Stimulated activated CD8-positive, alpha-beta memory T cell treated with anti-CD3 and anti-CD28 coated beads, Interleukin-15, amount 100 ng/mL, for 24 hours (primary cell): ENCODE measurements at regions not wholly inside any gene's neighbourhood (a gene's known extent, or its start where the extent isn't known, plus 50 kb on each side); places are given as distances from the start of the nearest gene placed in this dataset.
A peak's percentile ranks its signal among the peaks of the same experiment; 100 is the strongest.
"Not testable (repeated sequence)": the region's sequence is repeated elsewhere in the genome, so short reads cannot be mapped to it uniquely, and the experiment has no call there.

ENCODE experiments used
- DNase-seq: peaks from one replicate; pipeline ENCODE4 v3.0.0-alpha.2; 2020; ENCODE audit warnings: low read depth

DNA sequence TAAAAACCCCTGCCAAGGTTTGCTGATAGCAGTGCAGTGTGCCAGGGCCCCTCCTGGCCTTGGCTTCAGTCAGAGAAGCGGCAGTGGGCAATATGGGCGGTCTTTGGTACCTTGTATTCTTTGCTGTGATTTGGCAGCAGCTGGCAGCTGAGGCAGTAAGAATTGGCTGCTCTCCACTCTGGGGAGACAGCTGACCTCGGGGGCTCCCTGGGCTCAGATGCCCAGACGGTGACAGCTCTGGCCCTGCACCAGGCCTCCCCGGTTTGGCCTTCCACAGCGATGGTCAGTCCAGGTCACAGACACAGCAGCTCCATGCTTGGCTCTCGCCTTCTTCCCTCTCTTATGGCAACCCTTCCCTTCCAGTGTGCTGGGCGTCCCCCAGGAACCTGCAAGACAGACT is 330.9 kb downstream of the BCOR start:
- no peak for DNase-seq

- DNase-seq: no peak
These were observed 330.3 kb downstream of the BCOR start for GRCh38 chrX:39767446-39767845.

GRCh38 chrX:39769748-39770147 is 328.0 kb downstream of the BCOR start:
- no peak for DNase-seq

GRCh38 chrX:39771089-39771488 is 326.7 kb downstream of the BCOR start:
- no peak for DNase-seq

GRCh38 chrX:39772057-39772832 is 325.5 kb downstream of the BCOR start:
- peak; percentile 7 for DNase-seq

DNA sequence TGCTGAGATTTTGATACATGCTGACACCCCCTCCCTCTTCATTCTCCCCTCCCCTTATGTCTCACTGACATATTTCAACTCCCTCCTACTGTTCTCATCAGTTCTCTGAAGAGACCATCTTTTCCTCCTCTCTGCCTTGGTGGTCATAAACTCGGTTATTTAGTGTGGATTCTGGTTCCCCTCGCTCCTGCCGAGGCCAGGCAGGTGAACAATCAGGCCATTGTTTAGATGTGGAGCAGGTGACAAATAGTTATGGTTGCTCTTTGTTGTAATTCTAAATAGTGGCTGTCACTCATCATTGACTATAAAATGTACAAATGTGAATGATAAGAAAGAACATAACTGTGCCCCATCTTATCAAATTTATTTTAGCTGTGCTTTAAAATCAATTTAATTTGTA is 324.6 kb downstream of the BCOR start:
- DNase-seq: no peak

GRCh38 chrX:39773923-39774773 is 323.6 kb downstream of the BCOR start:
- DNase-seq: no peak

GRCh38 chrX:39774774-39775328 is 322.9 kb downstream of the BCOR start:
- DNase-seq: no peak

DNA sequence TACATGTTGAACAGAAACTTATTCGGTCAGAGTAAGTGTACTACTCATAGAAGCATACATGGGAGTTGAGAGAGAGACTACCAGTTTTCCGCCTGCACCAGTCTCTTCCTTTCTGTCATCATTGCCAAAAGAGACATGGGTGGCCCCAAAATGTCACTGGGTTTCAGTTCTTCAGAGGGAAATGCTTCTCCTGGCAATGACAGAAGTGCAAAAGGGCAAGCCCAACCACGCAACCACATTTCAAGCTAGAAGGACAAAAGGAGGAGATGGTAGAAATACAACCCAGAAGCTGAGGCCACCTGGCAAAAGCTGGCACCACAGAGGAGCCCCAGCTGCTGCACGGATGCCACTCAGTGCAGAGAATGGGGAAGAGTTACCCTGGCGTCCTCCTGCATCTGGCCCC is 320.1 kb downstream of the BCOR start:
- DNase-seq: no peak

DNA sequence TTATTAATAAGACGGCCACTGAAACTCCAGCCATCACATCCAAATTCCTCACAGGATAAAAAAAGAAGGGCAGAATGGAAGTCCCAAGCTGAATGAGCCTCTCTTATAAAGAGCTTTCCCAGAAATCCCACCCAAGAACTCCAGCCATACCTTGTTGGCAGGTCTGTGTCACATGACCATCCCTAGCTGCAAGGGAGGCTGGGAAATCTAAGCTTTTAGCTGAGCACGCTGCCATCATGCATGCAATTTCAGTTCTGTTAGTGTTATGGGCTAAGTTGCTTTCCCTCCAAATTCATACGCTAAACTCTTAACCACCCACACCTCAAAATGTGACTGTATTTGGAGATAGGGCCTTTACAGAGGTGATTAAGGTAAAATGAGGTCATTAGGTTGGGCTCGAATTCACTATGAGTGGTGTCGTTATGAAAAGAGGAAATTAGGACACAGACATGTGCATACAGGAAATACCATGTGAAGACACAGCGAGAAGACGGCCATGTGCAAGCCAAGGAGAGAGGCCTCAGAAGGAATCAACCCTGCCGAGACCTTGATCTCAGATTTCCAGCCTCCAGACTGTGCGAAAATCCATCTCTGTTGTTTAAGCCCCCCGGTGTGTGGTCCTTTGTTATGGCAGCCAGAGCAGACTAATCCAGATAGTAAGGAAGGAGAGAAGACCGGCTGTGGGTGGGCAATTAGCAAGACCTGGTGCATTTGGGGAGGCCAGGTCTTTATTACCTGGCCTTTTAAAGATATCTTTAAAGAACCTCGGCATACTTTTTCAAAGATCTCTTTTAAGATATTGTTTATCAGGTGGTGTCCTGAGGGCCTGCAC is 317.6 kb downstream of the BCOR start:
- no peak for DNase-seq

GRCh38 chrX:39782276-39782675 is 315.5 kb downstream of the BCOR start:
- DNase-seq: no peak

- DNase-seq: no peak
These were observed 309.8 kb downstream of the BCOR start for GRCh38 chrX:39787999-39788398.

DNA sequence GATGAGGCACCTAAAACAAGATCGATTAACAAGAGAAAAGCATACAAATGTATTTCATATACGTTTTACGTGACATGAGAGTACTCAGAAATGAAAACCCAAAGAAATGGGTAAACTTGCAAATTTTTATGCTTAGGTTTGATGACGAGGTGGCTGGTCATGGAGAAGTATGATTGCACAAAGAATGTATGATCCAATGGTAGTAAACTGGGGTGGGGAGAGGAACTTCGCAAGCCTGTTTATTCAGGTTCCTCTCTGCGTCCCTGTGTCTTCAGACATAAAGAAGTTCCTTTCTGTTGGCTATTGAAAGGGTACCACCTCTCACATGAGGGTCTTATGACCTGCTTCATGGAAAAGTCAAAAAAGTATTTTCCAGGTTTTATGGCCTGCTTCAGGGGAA is 309.2 kb downstream of the BCOR start:
- no peak for DNase-seq

GRCh38 chrX:39791691-39792090 is 306.1 kb downstream of the BCOR start:
- DNase-seq: no peak

DNA sequence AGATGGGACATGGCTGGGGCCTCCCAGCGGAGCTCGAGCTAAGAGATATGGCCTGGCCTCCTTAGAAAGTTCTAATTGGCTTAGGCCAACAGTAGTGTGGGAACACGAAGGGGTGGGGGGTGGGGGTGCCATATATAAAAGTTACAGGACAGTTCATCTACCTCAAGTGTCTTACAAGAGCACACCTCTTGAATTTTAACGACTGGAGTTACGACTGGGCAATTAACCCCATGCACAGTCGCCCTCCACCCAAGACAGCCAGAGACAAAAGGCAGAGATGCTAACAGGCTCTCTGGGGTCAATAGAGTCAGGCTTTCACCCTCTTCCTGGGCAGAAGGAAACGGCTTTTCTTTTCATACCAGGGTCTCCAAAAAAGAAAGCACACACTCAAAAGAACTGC is 302.2 kb downstream of the BCOR start:
- no peak for DNase-seq

GRCh38 chrX:39796856-39797255 is 300.9 kb downstream of the BCOR start:
- DNase-seq: no peak

DNA sequence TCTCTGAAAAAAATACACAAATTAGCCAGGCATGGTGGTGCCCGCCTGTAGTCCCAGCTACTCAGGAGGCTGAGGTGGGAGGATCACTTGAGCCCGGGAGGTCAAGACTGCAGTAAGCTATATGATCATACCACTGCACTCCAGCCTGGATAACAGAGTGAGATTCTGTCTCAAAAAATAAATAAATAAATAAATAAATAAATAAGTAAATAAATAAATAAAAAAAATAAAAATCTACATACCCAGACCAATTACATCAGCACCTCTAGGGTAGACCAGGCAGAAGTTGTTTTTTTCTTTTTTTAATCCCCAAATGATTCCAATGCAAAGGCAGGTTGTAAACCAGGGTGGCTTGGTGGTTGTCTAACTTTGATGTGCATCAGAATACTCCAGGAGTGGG is 299.3 kb downstream of the BCOR start:
- not testable (repeated sequence) for DNase-seq

DNA sequence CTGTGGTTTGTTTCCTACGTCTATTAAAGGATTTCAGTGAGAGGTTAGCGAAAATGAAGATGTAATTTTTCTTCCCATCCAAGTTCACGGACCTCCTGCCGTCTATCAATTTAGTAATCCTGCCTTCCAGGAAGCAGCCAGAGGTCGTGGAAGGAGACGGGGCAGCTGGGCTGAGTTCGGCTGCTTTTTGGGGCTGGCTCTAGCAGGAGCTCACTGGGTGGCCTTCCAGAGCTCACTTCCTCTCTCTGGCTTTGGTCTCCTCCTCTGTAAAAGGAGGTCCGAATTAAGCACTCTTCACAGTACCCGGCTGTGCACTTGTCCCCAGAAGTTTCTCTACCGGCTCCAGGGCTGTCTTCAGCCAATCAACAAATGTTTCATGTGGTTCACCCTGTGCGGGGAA is 295.4 kb downstream of the BCOR start:
- no peak for DNase-seq

DNA sequence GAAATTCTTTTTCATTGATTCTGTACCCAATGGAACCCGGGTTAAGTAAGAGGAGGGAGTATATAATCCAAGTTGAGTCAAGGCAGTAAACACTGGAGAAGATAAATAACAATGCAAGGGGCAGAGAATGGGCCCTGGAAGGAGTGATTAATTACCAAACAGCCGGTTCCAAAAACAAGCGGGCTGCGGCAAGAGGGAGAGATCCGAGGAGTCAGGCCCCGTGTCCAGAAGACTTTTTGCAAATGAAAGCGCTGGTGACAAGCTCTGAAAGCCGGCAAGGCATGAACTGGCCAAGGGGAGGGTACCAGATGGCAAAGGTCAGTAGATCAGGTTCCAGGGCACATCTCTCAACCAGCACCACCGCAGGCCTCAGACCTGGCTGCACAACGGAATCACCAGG is 294.9 kb downstream of the BCOR start:
- no peak for DNase-seq

DNA sequence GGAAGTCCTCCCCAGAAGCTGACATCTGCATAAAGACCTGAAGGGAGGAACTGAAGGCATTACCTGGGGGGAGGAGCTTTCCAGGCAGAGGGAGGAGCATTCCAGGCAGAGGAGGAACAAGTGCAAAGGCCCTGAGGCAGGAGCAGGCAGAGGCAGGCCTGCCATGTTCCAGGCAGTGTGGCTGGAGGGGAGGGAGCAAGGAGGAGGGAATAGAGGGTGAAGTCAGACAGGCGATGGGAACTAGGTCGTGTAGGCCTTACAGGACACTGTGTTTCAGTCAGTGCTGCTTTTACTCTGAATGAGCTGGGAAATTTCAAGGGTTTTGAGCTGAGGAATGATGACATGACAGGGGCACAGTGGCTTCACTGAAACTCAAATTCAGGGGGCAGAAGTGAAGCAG is 292.7 kb downstream of the BCOR start:
- DNase-seq: no peak

DNA sequence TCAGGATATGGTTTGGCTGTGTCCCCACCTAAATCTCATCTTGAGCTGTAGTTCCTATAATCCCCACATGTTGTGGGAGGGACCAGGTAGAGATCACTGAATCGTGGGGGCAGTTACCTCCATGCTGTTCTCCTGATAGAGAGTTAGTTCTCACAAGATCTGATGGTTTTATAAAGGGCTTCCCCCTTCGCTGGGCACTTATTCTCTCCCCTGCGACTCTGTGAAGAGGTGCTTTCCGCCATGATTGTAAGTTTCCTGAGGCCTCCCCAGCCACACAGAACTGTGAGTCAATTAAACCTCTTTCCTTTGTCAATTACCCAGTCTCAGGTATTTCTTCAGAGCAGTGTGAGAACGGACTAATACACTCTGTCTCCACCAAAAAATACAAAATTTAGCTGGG is 291.9 kb downstream of the BCOR start:
- no peak for DNase-seq

GRCh38 chrX:39808471-39808917 is 289.3 kb downstream of the BCOR start:
- no peak for DNase-seq
